Kidney epithelial cell (primary cell): ENCODE measurements at regions not wholly inside any gene's neighbourhood (a gene's known extent, or its start where the extent isn't known, plus 50 kb on each side); places are given as distances from the start of the nearest gene placed in this dataset.

ENCODE experiments used
- DNase-seq: peaks from one replicate; pipeline ENCODE4 v3.0.0-alpha.2; 2010; ENCODE audit warnings: low read depth
- H3K27me3 ChIP-seq: 2 replicates; pipeline ENCODE4 v1.6.0; 2011; ENCODE audit warnings: low read length; ENCODE audit not compliant: control insufficient read depth, insufficient read depth
- H3K36me3 ChIP-seq: 2 replicates; pipeline ENCODE4 v1.5.1; 2011; ENCODE audit warnings: low read length; ENCODE audit not compliant: control insufficient read depth, insufficient read depth
- H3K4me3 ChIP-seq: 2 replicates; pipeline ENCODE4 v1.5.1; 2011; ENCODE audit warnings: low read depth, mild to moderate bottlenecking, control low read depth, low read length
- CTCF ChIP-seq: IDR thresholded peaks from 2 replicates; pipeline ENCODE4 v1.5.1; 2011; ENCODE audit warnings: mild to moderate bottlenecking, moderate library complexity, low read length, control low read depth, inconsistent platforms; ENCODE audit not compliant: insufficient read depth, poor library complexity, severe bottlenecking

- TF ChIP-seq CTCF, result no peak
- DNase-seq, result no peak
- no peaks in the 10 kb centered on the region for H3K27me3 ChIP-seq
- H3K36me3 ChIP-seq, result no peaks in the 10 kb centered on the region
- H3K4me3 ChIP-seq, result no peak overlapping the region
Measured at GRCh38 chr22:47572443-47572842, 810.0 kb downstream of the TBC1D22A start.

- no peak for DNase-seq
Measured at GRCh38 chr22:47571616-47572015, 809.2 kb downstream of the TBC1D22A start.

GRCh38 chr22:47570851-47571250 is 808.4 kb downstream of the TBC1D22A start:
- Histone ChIP-seq H3K27me3 (no peaks in the 10 kb centered on the region), H3K4me3 (no peak overlapping the region), H3K36me3 (no peaks in the 10 kb centered on the region)
- no peak for DNase-seq
- no peak for TF ChIP-seq CTCF

More at GRCh38 chr22:47571616-47572015, 809.2 kb downstream of the TBC1D22A start:
- Histone ChIP-seq H3K4me3 (no peak overlapping the region), H3K36me3 (no peaks in the 10 kb centered on the region), H3K27me3 (no peaks in the 10 kb centered on the region)
- no peak for TF ChIP-seq CTCF

- DNase-seq, result no peak
- no peak for TF ChIP-seq CTCF
- H3K4me3 ChIP-seq, result no peak overlapping the region
- H3K36me3 ChIP-seq, result no peaks in the 10 kb centered on the region
- H3K27me3 ChIP-seq, result no peaks in the 10 kb centered on the region
Measured at GRCh38 chr22:47570300-47570685, 807.8 kb downstream of the TBC1D22A start.

- no peaks in the 10 kb centered on the region for H3K36me3 ChIP-seq
- H3K4me3 ChIP-seq, result no peak overlapping the region
- no peaks in the 10 kb centered on the region for H3K27me3 ChIP-seq
- DNase-seq, result no peak
- TF ChIP-seq CTCF, result no peak
Measured at GRCh38 chr22:47569389-47570299, 807.2 kb downstream of the TBC1D22A start.

GRCh38 chr22:47568700-47569099 is 806.2 kb downstream of the TBC1D22A start:
- Histone ChIP-seq H3K27me3 (no peaks in the 10 kb centered on the region), H3K4me3 (no peak overlapping the region), H3K36me3 (no peaks in the 10 kb centered on the region)
- no peak for DNase-seq
- no peak for TF ChIP-seq CTCF
